ENCODE measurements at regions not wholly inside any gene's neighbourhood (a gene's known extent, or its start where the extent isn't known, plus 50 kb on each side); places are given as distances from the start of the nearest gene placed in this dataset.

GRCh38 chr10:21308946-21309345, 216.5 kb downstream of the SKIDA1 start:
- no peaks in the 10 kb centered on the region for H3K36me3 Mint-ChIP-seq (ENCODE audit: low read depth)
- no peak overlapping the region for H3K27ac Mint-ChIP-seq
- H3K27me3 Mint-ChIP-seq (ENCODE audit: low read depth), result peaks cover 3% of the 10 kb centered on the region

GRCh38 chr10:21308018-21308417, 217.5 kb downstream of the SKIDA1 start:
- H3K4me3 Mint-ChIP-seq, result no peak overlapping the region
- no peaks in the 10 kb centered on the region for H3K4me1 Mint-ChIP-seq (ENCODE audit: low read depth)
- peaks cover 3% of the 10 kb centered on the region for H3K27me3 Mint-ChIP-seq (ENCODE audit: low read depth)
- H3K36me3 Mint-ChIP-seq (ENCODE audit: low read depth), result no peaks in the 10 kb centered on the region
- no peaks in the 10 kb centered on the region for H3K9me3 Mint-ChIP-seq
- H3K27ac Mint-ChIP-seq, result no peak overlapping the region

More at GRCh38 chr10:21308946-21309345, 216.5 kb downstream of the SKIDA1 start:
- Mint-ChIP-seq H3K4me3 (no peak overlapping the region), H3K4me1 (ENCODE audit: low read depth) (no peaks in the 10 kb centered on the region), H3K9me3 (no peaks in the 10 kb centered on the region)

GRCh38 chr10:21304608-21305007, 220.9 kb downstream of the SKIDA1 start:
- Mint-ChIP-seq H3K4me3 (no peak overlapping the region), H3K27me3 (ENCODE audit: low read depth) (peaks cover 3% of the 10 kb centered on the region), H3K27ac (no peak overlapping the region), H3K36me3 (ENCODE audit: low read depth) (no peaks in the 10 kb centered on the region), H3K9me3 (no peaks in the 10 kb centered on the region), H3K4me1 (ENCODE audit: low read depth) (no peaks in the 10 kb centered on the region)

GRCh38 chr10:21304198-21304597, 221.3 kb downstream of the SKIDA1 start:
- no peaks in the 10 kb centered on the region for H3K36me3 Mint-ChIP-seq (ENCODE audit: low read depth)
- no peaks in the 10 kb centered on the region for H3K4me1 Mint-ChIP-seq (ENCODE audit: low read depth)
- no peaks in the 10 kb centered on the region for H3K9me3 Mint-ChIP-seq
- no peak overlapping the region for H3K4me3 Mint-ChIP-seq
- H3K27ac Mint-ChIP-seq, result no peak overlapping the region
- peaks cover 3% of the 10 kb centered on the region for H3K27me3 Mint-ChIP-seq (ENCODE audit: low read depth)

GRCh38 chr10:21300551-21300950, 224.9 kb downstream of the SKIDA1 start:
- H3K4me1 Mint-ChIP-seq (ENCODE audit: low read depth), result no peaks in the 10 kb centered on the region
- no peak overlapping the region for H3K4me3 Mint-ChIP-seq
- no peaks in the 10 kb centered on the region for H3K9me3 Mint-ChIP-seq
- H3K27me3 Mint-ChIP-seq (ENCODE audit: low read depth), result no peaks in the 10 kb centered on the region
- H3K27ac Mint-ChIP-seq, result no peak overlapping the region
- H3K36me3 Mint-ChIP-seq (ENCODE audit: low read depth), result no peaks in the 10 kb centered on the region

GRCh38 chr10:21299330-21299729, 226.2 kb downstream of the SKIDA1 start:
- H3K4me3 Mint-ChIP-seq, result no peak overlapping the region

GRCh38 chr10:21298701-21299100, 226.8 kb downstream of the SKIDA1 start:
- H3K4me1 Mint-ChIP-seq (ENCODE audit: low read depth), result no peaks in the 10 kb centered on the region
- no peak overlapping the region for H3K27ac Mint-ChIP-seq
- H3K4me3 Mint-ChIP-seq, result no peak overlapping the region
- no peaks in the 10 kb centered on the region for H3K9me3 Mint-ChIP-seq
- no peaks in the 10 kb centered on the region for H3K36me3 Mint-ChIP-seq (ENCODE audit: low read depth)
- peaks cover 7% of the 10 kb centered on the region for H3K27me3 Mint-ChIP-seq (ENCODE audit: low read depth)

More at GRCh38 chr10:21299330-21299729, 226.2 kb downstream of the SKIDA1 start:
- H3K9me3 Mint-ChIP-seq, result no peaks in the 10 kb centered on the region
- no peak overlapping the region for H3K27ac Mint-ChIP-seq
- H3K27me3 Mint-ChIP-seq (ENCODE audit: low read depth), result peaks cover 1% of the 10 kb centered on the region
- H3K36me3 Mint-ChIP-seq (ENCODE audit: low read depth), result no peaks in the 10 kb centered on the region
- H3K4me1 Mint-ChIP-seq (ENCODE audit: low read depth), result no peaks in the 10 kb centered on the region

GRCh38 chr10:21297603-21298383, 227.7 kb downstream of the SKIDA1 start:
- H3K4me1 Mint-ChIP-seq (ENCODE audit: low read depth), result peaks cover 2% of the 10 kb centered on the region
- H3K9me3 Mint-ChIP-seq, result no peaks in the 10 kb centered on the region
- H3K27ac Mint-ChIP-seq, result no peak overlapping the region
- no peaks in the 10 kb centered on the region for H3K36me3 Mint-ChIP-seq (ENCODE audit: low read depth)
- H3K4me3 Mint-ChIP-seq, result no peak overlapping the region
- H3K27me3 Mint-ChIP-seq (ENCODE audit: low read depth), result peaks cover 17% of the 10 kb centered on the region

GRCh38 chr10:21296575-21297355, 228.7 kb downstream of the SKIDA1 start:
- H3K36me3 Mint-ChIP-seq (ENCODE audit: low read depth), result no peaks in the 10 kb centered on the region
- no peak overlapping the region for H3K4me3 Mint-ChIP-seq
- H3K4me1 Mint-ChIP-seq (ENCODE audit: low read depth), result peaks cover 3% of the 10 kb centered on the region
- no peak overlapping the region for H3K27ac Mint-ChIP-seq
- peaks cover 20% of the 10 kb centered on the region for H3K27me3 Mint-ChIP-seq (ENCODE audit: low read depth)
- H3K9me3 Mint-ChIP-seq, result no peaks in the 10 kb centered on the region

- H3K36me3 Mint-ChIP-seq (ENCODE audit: low read depth), result no peaks in the 10 kb centered on the region
- peaks cover 3% of the 10 kb centered on the region for H3K4me1 Mint-ChIP-seq (ENCODE audit: low read depth)
- no peak overlapping the region for H3K27ac Mint-ChIP-seq
- H3K9me3 Mint-ChIP-seq, result no peaks in the 10 kb centered on the region
- no peak overlapping the region for H3K4me3 Mint-ChIP-seq
- peaks cover 20% of the 10 kb centered on the region for H3K27me3 Mint-ChIP-seq (ENCODE audit: low read depth)
Measured at GRCh38 chr10:21293518-21294356, 231.7 kb downstream of the SKIDA1 start.

GRCh38 chr10:21292763-21293517, 232.5 kb downstream of the SKIDA1 start:
- Mint-ChIP-seq H3K4me1 (ENCODE audit: low read depth) (peaks cover 3% of the 10 kb centered on the region), H3K9me3 (no peaks in the 10 kb centered on the region), H3K27me3 (ENCODE audit: low read depth) (peaks cover 20% of the 10 kb centered on the region), H3K27ac (no peak overlapping the region), H3K4me3 (no peak overlapping the region), H3K36me3 (ENCODE audit: low read depth) (no peaks in the 10 kb centered on the region)

GRCh38 chr10:21290499-21291160, 234.9 kb downstream of the SKIDA1 start:
- Mint-ChIP-seq H3K4me3 (no peak overlapping the region), H3K9me3 (no peaks in the 10 kb centered on the region), H3K36me3 (ENCODE audit: low read depth) (no peaks in the 10 kb centered on the region), H3K27ac (no peak overlapping the region), H3K4me1 (ENCODE audit: low read depth) (peaks cover 3% of the 10 kb centered on the region), H3K27me3 (ENCODE audit: low read depth) (peaks cover 20% of the 10 kb centered on the region)

GRCh38 chr10:21289961-21290360, 235.5 kb downstream of the SKIDA1 start:
- no peaks in the 10 kb centered on the region for H3K9me3 Mint-ChIP-seq
- peaks cover 20% of the 10 kb centered on the region for H3K27me3 Mint-ChIP-seq (ENCODE audit: low read depth)
- no peak overlapping the region for H3K4me3 Mint-ChIP-seq
- no peaks in the 10 kb centered on the region for H3K36me3 Mint-ChIP-seq (ENCODE audit: low read depth)
- H3K4me1 Mint-ChIP-seq (ENCODE audit: low read depth), result peaks cover 3% of the 10 kb centered on the region
- H3K27ac Mint-ChIP-seq, result no peak overlapping the region

Data from T-helper 1 cell treated with Interleukin-12 subunit alpha and Interleukin-12 subunit beta and Interleukin-4 antibody, amounts not matched to agents 30 μg/mL and 1 μg/mL, for 36 hours (primary cell).